Activated T-helper 17 cell treated with anti-CD3 and anti-CD28 coated beads, Interleukin-2, amount 50 U/mL, for 72 hours (primary cell): ENCODE measurements at regions not wholly inside any gene's neighbourhood (a gene's known extent, or its start where the extent isn't known, plus 50 kb on each side); places are given as distances from the start of the nearest gene placed in this dataset.
"Not testable (repeated sequence)": the region's sequence is repeated elsewhere in the genome, so short reads cannot be mapped to it uniquely, and the experiment has no call there.

Source experiments
- ATAC-seq: fragments of 150-1000 bp; cut with Tn5 transposase; replicated peaks from 2 replicates; pipeline ENCODE4 v1.10.0; 2021; ENCODE audit warnings: mild to moderate bottlenecking, moderate library complexity
- H3K27ac Mint-ChIP-seq: one replicate; pipeline ENCODE4 v1.8.0; 2022; ENCODE audit warnings: mixed read lengths
- H3K27me3 Mint-ChIP-seq: one replicate; pipeline ENCODE4 v1.8.0; 2022; ENCODE audit warnings: mixed read lengths
- H3K36me3 Mint-ChIP-seq: one replicate; pipeline ENCODE4 v1.8.0; 2022; ENCODE audit warnings: low read depth, mild to moderate bottlenecking, mixed read lengths
- H3K4me1 Mint-ChIP-seq: one replicate; pipeline ENCODE4 v1.8.0; 2022; ENCODE audit warnings: mixed read lengths
- H3K4me3 Mint-ChIP-seq: one replicate; pipeline ENCODE4 v1.8.0; 2022; ENCODE audit warnings: mild to moderate bottlenecking, mixed read lengths
- H3K9me3 Mint-ChIP-seq: one replicate; pipeline ENCODE4 v1.8.0; 2022; ENCODE audit warnings: mixed read lengths

DNA sequence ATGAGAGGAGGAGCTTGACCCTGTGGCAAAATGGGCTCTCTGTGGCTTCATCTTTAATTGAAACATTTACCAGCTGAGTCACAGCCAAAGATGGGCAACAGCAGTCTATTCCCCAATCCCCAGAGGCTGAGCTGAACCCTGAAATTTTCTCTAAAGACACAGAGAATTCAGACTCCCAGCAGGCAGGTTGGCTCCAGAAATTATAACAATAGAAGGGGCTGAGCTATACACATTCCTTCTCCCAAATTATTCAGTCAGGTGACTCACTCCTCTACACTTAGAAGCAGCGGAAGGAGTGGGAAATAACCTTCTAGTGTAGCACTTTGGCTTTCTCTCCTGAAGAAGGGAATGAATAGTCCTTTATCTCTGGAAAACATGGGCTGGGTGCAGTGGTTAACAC, 264.3 kb upstream of the ARHGEF26 start:
- no peak overlapping the region for H3K27ac Mint-ChIP-seq
- no peaks in the 10 kb centered on the region for H3K27me3 Mint-ChIP-seq
- no peak overlapping the region for H3K4me3 Mint-ChIP-seq
- no peaks in the 10 kb centered on the region for H3K4me1 Mint-ChIP-seq
- H3K9me3 Mint-ChIP-seq: no peaks in the 10 kb centered on the region
- H3K36me3 Mint-ChIP-seq: no peaks in the 10 kb centered on the region
- no peak for ATAC-seq

DNA sequence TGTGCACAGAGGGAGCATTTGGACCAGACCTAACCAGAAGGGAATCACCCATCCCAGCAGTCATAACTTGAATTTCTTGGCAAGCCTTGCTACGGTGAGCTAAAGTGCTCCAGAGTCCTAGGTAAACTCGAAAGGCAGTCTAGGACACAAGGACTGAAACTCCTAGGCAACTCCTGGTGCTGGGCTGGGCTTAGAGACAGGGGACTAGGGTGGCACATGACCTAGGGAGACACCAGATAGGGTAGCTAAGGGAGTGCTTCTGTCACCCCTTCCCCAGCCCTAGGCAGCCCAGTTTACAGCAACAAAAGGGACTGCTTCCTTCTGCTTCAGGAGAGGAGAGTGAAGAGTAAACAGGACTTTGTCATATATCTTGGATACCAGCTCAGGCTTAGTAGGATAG, 256.4 kb upstream of the ARHGEF26 start:
- H3K9me3 Mint-ChIP-seq: no peaks in the 10 kb centered on the region
- ATAC-seq: no peak
- no peak overlapping the region for H3K4me3 Mint-ChIP-seq
- no peak overlapping the region for H3K27ac Mint-ChIP-seq
- no peaks in the 10 kb centered on the region for H3K27me3 Mint-ChIP-seq
- H3K4me1 Mint-ChIP-seq: no peaks in the 10 kb centered on the region
- H3K36me3 Mint-ChIP-seq: no peaks in the 10 kb centered on the region

- Mint-ChIP-seq H3K27me3 (no peaks in the 10 kb centered on the region), H3K9me3 (no peaks in the 10 kb centered on the region), H3K36me3 (no peaks in the 10 kb centered on the region), H3K4me1 (no peaks in the 10 kb centered on the region), H3K27ac (no peak overlapping the region), H3K4me3 (no peak overlapping the region)
- no peak for ATAC-seq
Measured at GRCh38 chr3:153866901-153867300, 254.3 kb upstream of the ARHGEF26 start.

GRCh38 chr3:153874348-153874747, 246.8 kb upstream of the ARHGEF26 start:
- H3K4me1 Mint-ChIP-seq, ATAC-seq, H3K4me3 Mint-ChIP-seq, H3K36me3 Mint-ChIP-seq, H3K27ac Mint-ChIP-seq, H3K27me3 Mint-ChIP-seq, H3K9me3 Mint-ChIP-seq: not testable (repeated sequence)

- no peak for ATAC-seq
Measured at GRCh38 chr3:153880493-153880892, 240.7 kb upstream of the ARHGEF26 start.

DNA sequence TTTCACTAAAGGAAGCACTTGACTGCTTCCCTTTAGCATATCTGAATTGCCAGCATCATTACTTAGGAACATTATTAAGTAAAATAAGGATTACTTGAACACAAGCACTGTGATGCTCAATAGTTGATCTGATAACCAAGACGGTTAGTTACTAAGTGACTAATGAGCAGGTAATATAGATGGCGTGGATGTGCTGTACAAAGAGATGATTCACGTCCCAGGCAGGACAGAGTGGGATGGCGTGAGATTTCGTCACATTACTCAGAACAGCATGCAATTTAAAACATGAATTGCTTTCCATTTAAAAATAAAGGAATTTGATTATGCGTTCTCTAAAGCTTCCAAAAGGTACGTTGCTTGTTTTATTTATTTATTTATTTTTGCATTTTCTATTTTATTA, 240.0 kb upstream of the ARHGEF26 start:
- H3K27me3 Mint-ChIP-seq: peaks cover 9% of the 10 kb centered on the region
- no peaks in the 10 kb centered on the region for H3K4me1 Mint-ChIP-seq
- H3K4me3 Mint-ChIP-seq: no peak overlapping the region
- H3K36me3 Mint-ChIP-seq: no peaks in the 10 kb centered on the region
- no peak for ATAC-seq
- no peaks in the 10 kb centered on the region for H3K9me3 Mint-ChIP-seq
- H3K27ac Mint-ChIP-seq: no peak overlapping the region

More at GRCh38 chr3:153880493-153880892, 240.7 kb upstream of the ARHGEF26 start:
- no peak overlapping the region for H3K27ac Mint-ChIP-seq
- H3K27me3 Mint-ChIP-seq: peaks cover 9% of the 10 kb centered on the region
- H3K4me1 Mint-ChIP-seq: no peaks in the 10 kb centered on the region
- H3K9me3 Mint-ChIP-seq: no peaks in the 10 kb centered on the region
- H3K36me3 Mint-ChIP-seq: no peaks in the 10 kb centered on the region
- H3K4me3 Mint-ChIP-seq: no peak overlapping the region

- Mint-ChIP-seq H3K4me3 (no peak overlapping the region), H3K27ac (no peak overlapping the region), H3K4me1 (no peaks in the 10 kb centered on the region), H3K9me3 (no peaks in the 10 kb centered on the region), H3K27me3 (peaks cover 5% of the 10 kb centered on the region), H3K36me3 (no peaks in the 10 kb centered on the region)
- no peak for ATAC-seq
Measured at GRCh38 chr3:153885359-153885758, 235.8 kb upstream of the ARHGEF26 start.

- ATAC-seq: no peak
- Mint-ChIP-seq H3K36me3 (no peaks in the 10 kb centered on the region), H3K4me3 (no peak overlapping the region), H3K9me3 (no peaks in the 10 kb centered on the region), H3K4me1 (no peaks in the 10 kb centered on the region), H3K27me3 (no peaks in the 10 kb centered on the region), H3K27ac (no peak overlapping the region)
Measured at GRCh38 chr3:153889905-153890334, 231.3 kb upstream of the ARHGEF26 start.

- H3K27ac Mint-ChIP-seq: no peak overlapping the region
Measured at GRCh38 chr3:153892126-153892525, 229.1 kb upstream of the ARHGEF26 start.

DNA sequence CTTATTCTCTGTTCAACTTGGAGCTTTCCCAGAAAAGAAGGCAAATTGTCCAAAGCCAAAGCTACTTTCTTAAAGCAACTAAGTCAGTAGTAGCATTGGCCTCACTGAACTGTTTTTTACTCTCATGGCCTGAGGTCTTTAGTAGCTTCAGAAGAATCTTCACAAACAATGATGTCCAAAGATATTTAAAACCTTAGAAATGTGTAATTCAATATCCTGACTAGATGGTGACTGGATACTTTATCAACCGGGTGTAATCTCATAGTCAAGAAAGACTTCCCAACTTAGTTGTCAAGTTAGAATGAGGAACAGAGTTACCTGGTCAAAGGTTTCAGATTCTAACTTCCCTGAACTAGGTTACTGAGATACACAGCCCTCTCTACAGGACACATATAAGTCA, 226.3 kb upstream of the ARHGEF26 start:
- Mint-ChIP-seq H3K4me3 (no peak overlapping the region), H3K9me3 (no peaks in the 10 kb centered on the region), H3K4me1 (no peaks in the 10 kb centered on the region), H3K27me3 (no peaks in the 10 kb centered on the region), H3K36me3 (no peaks in the 10 kb centered on the region), H3K27ac (no peak overlapping the region)
- no peak for ATAC-seq

More at GRCh38 chr3:153892126-153892525, 229.1 kb upstream of the ARHGEF26 start:
- ATAC-seq: no peak
- H3K36me3 Mint-ChIP-seq: no peaks in the 10 kb centered on the region
- no peaks in the 10 kb centered on the region for H3K27me3 Mint-ChIP-seq
- H3K4me1 Mint-ChIP-seq: no peaks in the 10 kb centered on the region
- no peaks in the 10 kb centered on the region for H3K9me3 Mint-ChIP-seq
- no peak overlapping the region for H3K4me3 Mint-ChIP-seq

DNA sequence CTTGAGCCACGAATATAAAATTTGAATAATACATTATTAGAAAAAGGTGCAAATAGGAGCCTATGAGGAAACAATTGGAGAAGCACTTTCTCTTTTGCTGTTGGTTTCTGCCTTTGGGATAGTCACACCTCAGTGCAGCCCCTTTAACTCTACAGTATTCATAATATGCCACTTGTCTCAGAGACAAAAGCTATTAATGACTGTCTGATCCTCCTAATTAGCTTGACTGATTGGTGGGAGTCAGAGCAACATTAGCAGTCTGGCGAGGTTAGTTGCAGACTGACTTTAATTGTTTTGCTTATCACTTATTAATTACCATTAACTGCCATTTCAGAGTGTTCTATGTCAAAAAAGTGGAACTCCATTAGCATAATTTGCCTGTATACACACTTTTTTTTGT, 225.0 kb upstream of the ARHGEF26 start:
- Mint-ChIP-seq H3K4me1 (no peaks in the 10 kb centered on the region), H3K4me3 (no peak overlapping the region), H3K9me3 (no peaks in the 10 kb centered on the region), H3K27ac (no peak overlapping the region), H3K36me3 (no peaks in the 10 kb centered on the region), H3K27me3 (no peaks in the 10 kb centered on the region)
- ATAC-seq: no peak

DNA sequence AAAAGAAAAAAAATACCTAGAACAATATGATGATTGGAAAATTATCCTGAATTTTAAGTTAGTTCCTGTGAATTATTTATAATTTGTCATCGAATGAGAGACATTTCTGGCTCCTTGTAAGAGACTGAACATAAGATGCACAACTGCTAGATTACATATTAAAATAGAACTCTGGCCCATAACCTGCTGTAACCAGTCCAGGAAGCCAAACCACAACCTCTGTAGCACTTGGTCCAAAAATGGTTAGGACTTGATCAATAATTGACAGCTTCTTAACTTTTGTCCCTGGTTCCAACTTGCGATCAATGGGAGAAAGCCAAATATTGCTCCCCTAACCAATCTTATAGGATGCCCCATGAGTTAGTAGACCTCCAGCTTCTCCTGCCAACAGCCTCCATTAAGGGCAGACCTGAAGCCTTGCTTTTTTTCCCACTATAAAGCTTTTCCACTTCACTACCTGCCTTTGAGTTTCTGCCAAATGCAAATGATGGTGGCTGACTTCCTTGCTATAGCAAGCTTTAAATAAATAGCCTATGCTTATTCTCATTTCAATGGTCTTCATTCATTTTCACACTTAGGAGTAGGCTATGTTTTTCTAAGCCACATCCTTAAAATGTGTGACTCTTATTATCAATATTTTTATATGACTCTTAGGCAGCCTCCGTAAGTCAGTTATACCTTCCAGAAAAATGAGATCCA, 224.0 kb upstream of the ARHGEF26 start:
- H3K27ac Mint-ChIP-seq: no peak overlapping the region
- H3K4me1 Mint-ChIP-seq: no peaks in the 10 kb centered on the region
- H3K36me3 Mint-ChIP-seq: no peaks in the 10 kb centered on the region
- no peaks in the 10 kb centered on the region for H3K27me3 Mint-ChIP-seq
- H3K9me3 Mint-ChIP-seq: no peaks in the 10 kb centered on the region
- no peak overlapping the region for H3K4me3 Mint-ChIP-seq
- ATAC-seq: no peak

DNA sequence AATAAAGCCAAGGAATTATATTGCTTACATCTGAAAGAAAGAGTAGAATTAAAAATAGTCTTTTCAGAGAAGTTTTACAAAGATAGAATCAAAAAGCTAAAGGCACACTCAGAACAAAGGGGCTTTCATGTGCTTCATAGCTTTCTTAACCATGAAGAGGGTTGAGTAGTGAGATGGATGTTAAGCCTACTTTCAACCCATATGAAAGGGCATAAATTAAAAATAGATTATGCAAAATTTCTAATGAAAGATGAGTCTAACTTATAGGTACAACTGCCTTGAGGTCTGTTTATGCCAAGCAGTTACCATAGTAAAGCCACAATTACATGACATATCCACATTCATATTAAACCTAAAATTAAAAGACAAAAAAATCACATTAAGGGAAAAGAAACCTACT, 223.3 kb upstream of the ARHGEF26 start:
- no peaks in the 10 kb centered on the region for H3K9me3 Mint-ChIP-seq
- H3K36me3 Mint-ChIP-seq: no peaks in the 10 kb centered on the region
- H3K27me3 Mint-ChIP-seq: no peaks in the 10 kb centered on the region
- no peak overlapping the region for H3K27ac Mint-ChIP-seq
- H3K4me1 Mint-ChIP-seq: no peaks in the 10 kb centered on the region
- H3K4me3 Mint-ChIP-seq: no peak overlapping the region
- no peak for ATAC-seq

DNA sequence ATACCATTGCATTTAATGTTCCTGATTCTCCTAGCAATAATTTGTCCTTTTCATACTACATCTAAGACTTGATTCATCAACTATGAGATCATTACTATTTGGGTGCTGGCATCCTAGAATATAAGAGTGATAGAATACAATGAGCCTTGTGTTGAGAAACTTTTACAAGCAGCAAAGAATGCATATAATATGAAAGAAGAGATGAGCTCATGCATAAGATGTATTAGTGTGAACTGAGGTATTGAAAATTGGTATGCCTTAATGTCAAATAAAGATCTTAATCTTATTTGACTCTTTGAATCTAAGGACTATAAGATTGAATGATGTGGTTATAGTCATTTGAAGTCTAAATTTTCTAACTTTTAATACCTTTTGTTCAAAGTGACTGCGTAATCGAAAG, 220.0 kb upstream of the ARHGEF26 start:
- H3K9me3 Mint-ChIP-seq: peaks cover 3% of the 10 kb centered on the region
- no peaks in the 10 kb centered on the region for H3K36me3 Mint-ChIP-seq
- no peaks in the 10 kb centered on the region for H3K27me3 Mint-ChIP-seq
- H3K27ac Mint-ChIP-seq: no peak overlapping the region
- H3K4me1 Mint-ChIP-seq: no peaks in the 10 kb centered on the region
- ATAC-seq: no peak
- no peak overlapping the region for H3K4me3 Mint-ChIP-seq

- H3K4me3 Mint-ChIP-seq: no peak overlapping the region
- ATAC-seq: no peak
- no peak overlapping the region for H3K27ac Mint-ChIP-seq
- peaks cover 3% of the 10 kb centered on the region for H3K9me3 Mint-ChIP-seq
- H3K27me3 Mint-ChIP-seq: no peaks in the 10 kb centered on the region
- H3K36me3 Mint-ChIP-seq: no peaks in the 10 kb centered on the region
- H3K4me1 Mint-ChIP-seq: no peaks in the 10 kb centered on the region
Measured at GRCh38 chr3:153901991-153902390, 219.2 kb upstream of the ARHGEF26 start.

- Mint-ChIP-seq H3K36me3 (no peaks in the 10 kb centered on the region), H3K27me3 (no peaks in the 10 kb centered on the region), H3K4me1 (no peaks in the 10 kb centered on the region), H3K4me3 (no peak overlapping the region), H3K27ac (no peak overlapping the region), H3K9me3 (peaks cover 3% of the 10 kb centered on the region)
- no peak for ATAC-seq
Measured at GRCh38 chr3:153903430-153903829, 217.8 kb upstream of the ARHGEF26 start.
